NCI-H345 treated with DMSO at 0.1 percent for 48 hours (cell line): ENCODE measurements at regions not wholly inside any gene's neighbourhood (a gene's known extent, or its start where the extent isn't known, plus 50 kb on each side); places are given as distances from the start of the nearest gene placed in this dataset.

Experiments
- DNase-seq: peaks from one replicate; lab custom pipeline; 2025; ENCODE audit not compliant: unreplicated experiment; lab: John Stamatoyannopoulos, UW

DNA sequence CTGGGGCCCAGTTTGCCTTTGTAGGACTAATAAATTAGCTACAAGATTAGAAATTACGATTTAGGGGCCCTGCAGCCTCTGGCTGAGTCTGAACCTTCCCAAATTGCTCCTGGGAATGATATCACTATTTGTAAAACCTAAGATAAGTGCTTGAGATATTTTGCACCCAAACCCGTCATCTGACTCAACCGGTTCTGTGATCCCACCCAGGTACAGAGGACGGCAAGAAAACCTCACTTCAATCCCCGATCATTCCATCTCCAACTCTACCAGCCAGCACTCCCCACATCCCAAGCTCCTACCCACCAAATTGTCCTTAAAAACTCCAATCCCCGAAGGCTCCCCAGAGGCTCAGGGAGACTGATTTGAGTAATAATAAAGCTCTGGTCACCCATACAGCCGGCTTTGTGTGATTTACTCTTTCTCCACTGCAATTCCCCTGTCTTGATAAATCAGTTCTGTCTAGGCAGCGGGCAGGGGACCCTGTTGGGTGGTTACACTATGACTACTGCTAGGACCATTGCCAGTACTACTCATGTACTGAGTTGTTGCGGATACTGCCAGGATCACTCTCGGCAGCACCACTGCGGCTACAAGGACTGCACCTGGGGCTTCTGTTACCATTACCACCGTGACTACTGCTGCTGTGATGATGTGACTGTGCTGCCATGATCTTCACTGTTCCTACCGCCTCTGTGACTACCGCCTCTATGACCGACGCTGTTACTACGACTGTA lies 73.1 kb downstream of the IRF8 start:
- no peak for DNase-seq

DNA sequence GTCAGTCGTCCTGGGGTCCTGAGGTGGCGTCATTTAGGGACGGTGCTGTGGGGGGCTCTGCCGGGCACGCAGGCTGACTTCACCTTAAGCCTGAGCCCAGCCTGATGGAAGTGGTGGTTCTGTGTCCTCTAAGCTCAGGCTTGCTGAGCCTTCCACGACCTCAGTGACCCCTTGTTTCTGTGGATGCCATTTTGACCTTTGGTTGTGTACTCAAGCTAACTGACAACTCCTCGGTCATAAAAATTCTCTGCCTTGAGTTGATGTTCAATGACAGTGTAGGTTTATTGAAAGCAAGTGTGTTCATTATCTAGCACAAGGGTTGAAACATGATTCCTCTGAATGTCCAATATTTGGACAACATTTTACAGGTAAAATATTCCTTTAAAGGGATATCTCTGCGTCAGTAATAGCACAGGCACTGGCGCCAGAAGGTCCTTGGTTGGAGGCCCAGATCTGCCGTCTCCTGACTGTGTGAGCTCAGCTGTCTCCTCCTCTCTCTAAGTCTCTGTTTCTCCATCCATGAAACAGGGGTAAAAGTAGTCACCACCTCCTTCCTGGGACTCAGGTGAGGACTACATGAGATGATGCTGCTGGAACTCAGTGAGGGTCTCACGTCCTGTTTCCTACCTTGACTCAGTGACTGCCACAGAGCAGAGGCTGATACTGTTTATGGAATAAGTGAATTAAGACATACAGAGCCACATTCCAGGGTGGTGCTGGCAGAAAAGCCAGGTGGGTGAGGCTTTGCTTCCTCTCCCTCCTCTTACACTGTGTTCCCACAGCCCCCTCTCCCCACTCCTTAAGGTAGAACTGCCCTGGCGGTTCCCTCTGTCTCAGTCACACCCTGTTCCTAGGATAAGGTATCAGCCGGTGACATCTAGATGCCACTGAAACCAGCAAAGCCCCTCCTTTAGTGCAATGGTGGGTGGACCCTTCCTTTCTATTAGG lies 75.7 kb downstream of the IRF8 start:
- no peak for DNase-seq

DNA sequence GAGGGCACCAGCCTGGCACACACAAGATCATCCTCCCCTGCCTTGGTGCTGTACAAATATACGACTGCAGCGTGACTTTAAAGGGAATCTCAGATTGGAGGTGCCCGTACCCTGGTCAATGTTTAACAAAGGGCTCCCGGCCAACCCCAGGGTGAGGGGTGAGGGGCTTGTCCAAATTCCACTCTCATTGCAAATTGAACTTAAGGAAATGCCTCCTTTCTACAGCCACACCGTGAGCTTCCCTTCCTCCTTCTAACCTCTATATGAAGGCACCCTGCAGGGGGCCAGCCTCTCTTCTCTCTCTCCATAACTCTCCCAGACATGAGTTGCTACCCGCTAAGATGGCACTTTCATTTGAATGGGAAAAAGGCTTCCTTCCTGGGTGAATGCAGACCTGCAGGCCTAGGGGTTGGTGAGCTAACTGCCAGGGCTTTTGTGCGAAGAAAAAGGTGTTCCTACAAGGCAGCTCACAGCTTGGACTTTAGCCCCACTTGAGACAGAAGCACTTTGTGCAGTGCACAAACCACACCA lies 76.6 kb downstream of the IRF8 start:
- DNase-seq = no peak

- no peak for DNase-seq
Measured at GRCh38 chr16:85978291-85978775, 79.4 kb downstream of the IRF8 start.

DNA sequence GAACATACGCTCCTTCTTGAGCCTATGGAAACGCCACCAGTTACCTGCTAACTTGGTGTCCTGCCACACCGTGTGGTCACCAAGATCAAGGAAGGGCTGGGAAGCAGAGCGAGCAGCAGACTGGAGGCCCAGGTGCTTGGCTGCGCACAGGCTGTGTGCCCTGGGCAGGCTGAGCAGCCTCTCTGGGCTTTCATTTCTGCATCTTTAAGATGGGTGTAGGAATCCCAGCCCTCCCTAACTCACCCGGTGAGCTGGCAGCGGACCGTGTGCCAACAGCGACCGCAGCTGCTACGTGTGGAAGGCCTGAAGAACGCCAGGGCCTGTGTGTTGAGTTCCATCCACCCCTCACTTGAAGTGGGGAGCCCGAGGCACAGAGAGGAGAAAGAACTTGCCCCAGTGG lies 80.0 kb downstream of the IRF8 start:
- no peak for DNase-seq

GRCh38 chr16:85979605-85980004 lies 80.6 kb downstream of the IRF8 start:
- no peak for DNase-seq

DNA sequence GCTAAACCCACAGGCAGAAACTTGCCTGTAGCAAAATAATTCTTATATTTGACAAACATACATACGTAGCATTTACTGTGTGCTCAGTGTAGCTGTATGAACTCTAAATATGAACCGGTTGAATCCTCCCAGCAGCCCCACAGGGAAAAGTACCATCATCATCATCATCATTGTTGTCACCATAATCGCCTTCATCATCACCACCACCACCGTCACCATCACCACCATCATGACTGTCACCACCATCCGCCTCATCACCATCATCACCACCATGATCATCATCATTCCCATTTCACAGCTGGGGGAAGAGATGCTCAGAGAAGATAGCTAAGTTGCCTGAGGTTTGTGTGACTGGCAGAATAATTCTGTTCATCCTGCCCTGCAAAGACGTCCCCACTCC lies 81.7 kb downstream of the IRF8 start:
- no peak for DNase-seq

DNA sequence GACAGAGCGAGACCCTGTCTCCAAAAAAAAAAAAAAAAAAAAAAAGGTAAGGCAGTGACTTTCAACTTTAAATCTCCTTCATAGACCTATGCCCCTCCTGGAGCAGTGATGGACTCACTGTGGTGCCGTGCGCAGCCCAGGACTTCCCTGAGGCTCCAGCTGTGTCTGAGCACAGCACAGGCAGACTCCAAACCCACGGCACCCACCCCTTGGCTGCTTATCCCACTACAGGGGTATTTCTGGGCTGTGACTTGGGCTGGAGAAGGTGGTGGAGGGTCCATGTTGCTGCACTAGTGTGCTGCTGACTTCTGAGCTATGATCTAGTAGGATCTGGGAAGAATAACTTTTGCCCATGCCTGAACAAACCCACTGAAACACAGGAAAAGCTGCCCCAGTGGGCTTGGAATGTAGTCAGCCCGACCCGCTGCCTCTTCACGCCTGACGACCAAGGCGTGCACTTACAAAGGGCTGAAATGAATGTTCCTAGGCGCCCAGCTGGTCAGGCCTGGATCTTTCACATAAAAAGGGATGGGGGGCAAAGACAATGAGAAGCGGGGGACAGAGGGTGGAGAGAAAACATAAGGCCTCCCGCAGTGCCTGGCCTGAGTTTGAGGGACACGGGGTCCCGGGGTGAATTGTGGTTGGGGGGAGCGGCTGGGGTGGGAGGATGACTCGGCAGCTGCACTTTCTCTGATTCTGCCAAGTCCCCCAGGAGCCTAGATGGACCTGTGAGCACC lies 83.0 kb downstream of the IRF8 start:
- no peak for DNase-seq

GRCh38 chr16:85982563-85982939 lies 83.6 kb downstream of the IRF8 start:
- DNase-seq = no peak

DNA sequence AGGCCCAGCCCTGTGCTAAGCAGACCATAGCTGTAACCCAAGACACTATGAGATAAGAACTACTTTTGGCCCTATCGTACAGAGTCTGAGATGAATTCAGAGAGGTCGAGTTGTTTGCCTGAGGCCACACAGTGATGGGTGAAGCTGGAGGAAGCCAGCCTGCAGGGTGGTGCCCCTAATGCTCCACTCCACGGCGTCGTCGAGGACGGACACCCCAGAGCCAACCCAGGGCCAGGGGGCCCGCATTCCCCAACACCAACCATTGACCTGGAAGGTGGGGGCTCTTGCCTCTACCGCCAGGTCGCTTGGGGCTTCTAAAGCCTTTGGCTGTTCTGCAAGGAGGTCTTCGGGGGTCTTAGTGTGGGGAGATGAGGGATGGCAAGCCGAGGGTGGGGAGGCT lies 84.1 kb downstream of the IRF8 start:
- DNase-seq = no peak

- DNase-seq = no peak
Measured at GRCh38 chr16:85983606-85984230, 84.8 kb downstream of the IRF8 start.

GRCh38 chr16:85984231-85984880 lies 85.4 kb downstream of the IRF8 start:
- no peak for DNase-seq

DNA sequence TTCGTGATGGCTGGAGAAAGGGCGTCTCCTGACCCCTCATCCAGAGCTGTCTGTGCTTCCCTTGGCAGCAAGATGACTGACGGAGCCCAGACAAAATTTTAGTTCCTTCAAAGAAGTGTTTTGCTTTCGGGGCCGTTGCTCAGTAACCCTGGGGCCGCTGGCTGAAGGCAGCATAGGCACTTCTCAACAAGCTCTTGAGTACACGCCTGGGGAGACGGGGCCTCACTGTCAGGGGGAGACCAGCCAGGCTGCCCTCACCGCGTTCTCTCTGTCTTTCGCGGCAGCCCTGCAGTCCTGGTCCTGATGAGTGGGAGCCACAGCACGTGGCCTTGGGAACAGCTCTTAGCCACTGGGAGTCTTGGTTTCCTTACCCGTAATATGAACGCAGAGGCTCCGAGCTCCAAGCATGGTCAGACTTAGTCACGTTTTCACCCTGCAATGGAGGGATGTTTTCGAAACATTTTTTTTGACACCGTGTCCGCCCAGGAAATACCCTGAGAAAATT lies 86.0 kb downstream of the IRF8 start:
- no peak for DNase-seq

DNA sequence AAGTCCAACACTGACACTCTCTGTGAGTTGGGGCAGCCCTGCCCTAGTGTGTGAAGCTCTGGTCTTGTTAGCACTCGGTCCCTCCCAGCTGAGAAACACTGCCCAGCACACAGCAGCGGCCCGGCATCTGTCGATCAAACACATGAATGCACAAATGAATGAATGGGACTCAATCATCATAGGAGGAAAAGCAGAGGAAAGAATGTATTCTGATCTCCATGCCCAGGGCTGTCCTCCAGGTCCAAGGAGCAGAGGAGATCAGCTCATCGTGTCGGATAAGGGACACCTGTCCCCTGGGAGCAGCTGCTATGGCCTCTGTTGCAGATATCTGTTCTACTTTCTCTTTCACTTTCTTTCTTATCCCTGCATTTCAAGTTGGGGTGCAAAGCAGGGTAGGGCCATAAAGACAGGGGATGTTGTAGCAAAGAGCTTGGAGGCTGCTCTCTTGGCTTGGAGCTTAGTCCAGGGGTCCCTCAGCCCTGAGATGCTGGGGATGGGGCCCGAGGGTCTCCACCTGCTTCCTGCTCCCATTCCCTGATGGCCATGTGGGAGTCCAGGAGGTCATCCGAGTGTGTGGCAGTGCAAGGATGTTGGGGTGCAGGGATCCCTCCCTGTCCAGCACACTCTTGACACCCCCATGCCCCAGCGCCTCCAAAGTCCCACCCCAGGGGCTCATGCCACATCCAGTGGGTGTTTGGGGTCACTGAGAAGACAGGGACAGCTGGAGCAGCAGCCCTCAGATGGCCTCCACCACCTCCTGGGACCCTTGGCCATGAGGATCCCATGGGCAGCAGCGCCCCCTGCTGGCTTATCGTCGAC lies 88.2 kb downstream of the IRF8 start:
- DNase-seq = no peak

- DNase-seq = no peak
Measured at GRCh38 chr16:85987750-85988078, 88.8 kb downstream of the IRF8 start.

GRCh38 chr16:85988306-85988705 lies 89.3 kb downstream of the IRF8 start:
- DNase-seq = no peak

DNA sequence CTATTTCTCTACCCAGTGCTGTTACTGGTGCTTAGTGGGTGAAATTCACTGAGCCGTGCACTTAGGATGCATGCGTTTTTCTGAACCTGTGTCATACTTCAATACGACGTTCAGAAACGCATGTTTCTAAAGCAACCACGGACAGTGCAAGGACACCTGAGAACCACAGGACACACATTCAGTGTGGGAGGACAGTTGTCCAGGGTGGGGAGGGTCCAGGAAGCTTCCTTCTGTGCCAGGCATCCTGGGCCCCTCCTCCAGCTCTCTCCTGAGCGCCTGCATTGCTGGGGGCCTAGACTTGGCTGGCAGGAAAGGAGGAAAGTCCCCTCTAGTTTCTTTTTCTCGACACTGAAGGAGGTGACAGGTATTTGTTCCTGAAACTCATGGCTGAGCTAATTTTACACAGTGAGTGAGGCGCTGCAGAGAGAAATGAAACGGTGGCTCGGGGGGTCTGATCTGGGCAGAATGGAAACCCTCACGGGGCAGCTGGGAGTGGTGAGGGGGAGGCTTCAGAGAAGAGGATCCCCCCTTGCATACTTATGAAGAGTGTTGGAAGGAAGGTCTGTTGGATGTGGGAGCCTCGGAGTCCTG lies 89.9 kb downstream of the IRF8 start:
- no peak for DNase-seq

DNA sequence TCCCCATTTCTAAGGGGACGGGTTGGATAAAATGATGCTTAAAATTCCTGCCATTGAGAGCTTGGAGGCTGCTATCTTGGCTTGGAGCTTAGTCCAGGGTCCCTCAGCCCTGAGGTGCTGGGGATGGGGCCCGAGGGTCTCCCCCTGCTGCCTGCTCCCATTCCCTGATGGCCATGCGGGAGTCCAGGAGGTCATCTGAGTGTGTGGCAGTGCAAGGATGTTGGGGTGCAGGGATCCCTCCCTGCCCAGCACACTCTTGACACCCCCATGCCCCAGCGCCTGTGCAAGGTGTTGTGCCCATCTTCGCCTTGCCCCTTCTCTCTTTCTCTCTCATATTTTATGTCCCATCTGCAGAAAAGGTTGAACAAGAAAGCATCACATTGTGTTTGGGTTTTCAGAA lies 90.4 kb downstream of the IRF8 start:
- DNase-seq = no peak
